Spleen (tissue), 7 donors: ENCODE measurements at regions not wholly inside any gene's neighbourhood (a gene's known extent, or its start where the extent isn't known, plus 50 kb on each side); places are given as distances from the start of the nearest gene placed in this dataset.

ENCODE experiments used
- CTCF ChIP-seq, 11 experiments: fragments of 200-600 bp in 7 of 11; fragments of 450-650 bp in 4 of 11; sonication (generic) in 4 of 11; IDR thresholded peaks in 8 of 11; conservative IDR thresholded peaks in 3 of 11; 1 replicate in 7 of 11; 2 replicates in 4 of 11; pipeline versions ENCODE4 v1.4.0 to v1.8.0; 2016 to 2021; ENCODE audit warnings: antibody characterized with exemption in 11 of 11, inconsistent platforms in 4 of 11, mild to moderate bottlenecking in 1 of 11
- POLR2A ChIP-seq, 3 donors: fragments of 450-650 bp; IDR thresholded peaks; one replicate each; pipeline ENCODE4 v1.5.1; 2017; ENCODE audit warnings: antibody characterized with exemption in 3 of 3, mild to moderate bottlenecking in 1 of 3
- donor health status: DM: no; HTN: no; CAD: no; lungs with moderate emphysema.
- donor health status: DM: no; HTN: no; CAD: no.
- donor health status: DM: no; HTN: no; CAD: no.

- no peak for TF ChIP-seq CTCF (IDR thresholded peaks at IDR 0.05 in 8 of 11, conservative IDR thresholded peaks at IDR 0.05 in 3 of 11)
- TF ChIP-seq POLR2A (IDR thresholded peaks at IDR 0.05), result no peak
These were observed 1322.0 kb downstream of the ARAP2 start for GRCh38 chr4:34922325-34922724.
